ENCODE measurements at regions not wholly inside any gene's neighbourhood (a gene's known extent, or its start where the extent isn't known, plus 50 kb on each side); places are given as distances from the start of the nearest gene placed in this dataset.

DNA sequence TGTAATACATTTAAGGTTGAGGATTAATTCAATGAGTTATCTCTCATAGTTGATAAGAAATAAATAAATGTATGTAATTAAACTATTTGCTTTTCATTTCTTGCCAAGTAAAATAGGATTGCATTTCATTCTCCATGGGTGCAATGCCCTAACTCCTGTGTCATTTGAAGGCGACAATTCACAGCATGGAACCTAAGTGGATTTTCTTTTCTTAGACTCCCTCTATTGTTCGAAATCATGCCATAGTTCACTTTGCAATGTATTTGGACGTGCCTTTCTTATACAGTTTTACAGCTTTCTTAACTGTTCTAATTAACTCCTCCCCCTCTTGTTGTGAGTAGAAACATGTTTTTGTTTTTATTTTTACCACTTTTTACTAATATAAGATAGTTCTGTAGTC, 263.0 kb downstream of the B3GLCT start:
- TF ChIP-seq EZH2 (IDR thresholded peaks at IDR 0.05; ENCODE audit: insufficient read depth, poor library complexity, severe bottlenecking) (no peak), EZH2phosphoT487 (IDR thresholded peaks at IDR 0.05; ENCODE audit: insufficient read depth, low read depth) (no peak)

Measured in GM23248 (cell line).